NCI-H345 (cell line): ENCODE measurements at regions not wholly inside any gene's neighbourhood (a gene's known extent, or its start where the extent isn't known, plus 50 kb on each side); places are given as distances from the start of the nearest gene placed in this dataset.
A peak's percentile ranks its signal among the peaks of the same experiment; 100 is the strongest.

Experiments used
- DNase-seq: peaks from one replicate; lab custom pipeline; 2025; lab: John Stamatoyannopoulos, UW

GRCh38 chr21:17981060-17981740, 162.0 kb upstream of the C21orf91 start:
- no peak for DNase-seq

GRCh38 chr21:17979763-17980162, 160.6 kb upstream of the C21orf91 start:
- no peak for DNase-seq

GRCh38 chr21:17978895-17979294, 159.7 kb upstream of the C21orf91 start:
- DNase-seq = no peak

GRCh38 chr21:17976691-17977090, 157.5 kb upstream of the C21orf91 start:
- no peak for DNase-seq

GRCh38 chr21:17976139-17976538, 157.0 kb upstream of the C21orf91 start:
- DNase-seq = no peak

- no peak for DNase-seq
Observed at GRCh38 chr21:17967319-17967718, 148.2 kb upstream of the C21orf91 start.

- DNase-seq = no peak
Observed at GRCh38 chr21:17964716-17965115, 145.6 kb upstream of the C21orf91 start.

- no peak for DNase-seq
Observed at GRCh38 chr21:17964199-17964598, 145.0 kb upstream of the C21orf91 start.

GRCh38 chr21:17950591-17950990, 131.4 kb upstream of the C21orf91 start:
- DNase-seq = no peak

- no peak for DNase-seq
Observed at GRCh38 chr21:17949421-17949820, 130.3 kb upstream of the C21orf91 start.

GRCh38 chr21:17947531-17947930, 128.4 kb upstream of the C21orf91 start:
- no peak for DNase-seq

GRCh38 chr21:17931080-17931479, 111.9 kb upstream of the C21orf91 start:
- DNase-seq = no peak

- DNase-seq = peak; percentile 70
Observed at GRCh38 chr21:17930093-17930492, 110.9 kb upstream of the C21orf91 start.

- DNase-seq = no peak
Observed at GRCh38 chr21:17929510-17929909, 110.4 kb upstream of the C21orf91 start.

GRCh38 chr21:17925899-17926298, 106.7 kb upstream of the C21orf91 start:
- DNase-seq = peak; percentile 35

- peak; percentile 84 for DNase-seq
Observed at GRCh38 chr21:17925000-17925610, 105.9 kb upstream of the C21orf91 start.

- no peak for DNase-seq
Observed at GRCh38 chr21:17921579-17922530, 102.7 kb upstream of the C21orf91 start.

- DNase-seq = no peak
Observed at GRCh38 chr21:17915976-17916375, 96.8 kb upstream of the C21orf91 start.

- DNase-seq = no peak
Observed at GRCh38 chr21:17911628-17912027, 92.5 kb upstream of the C21orf91 start.

GRCh38 chr21:17903929-17904639, 84.9 kb upstream of the C21orf91 start:
- no peak for DNase-seq

- peak; percentile 71 for DNase-seq
Observed at GRCh38 chr21:17903029-17903806, 84.1 kb upstream of the C21orf91 start.
